Activated gamma-delta T cell treated with Interleukin-2 at 50 U/mL for 16 hours (primary cell): ENCODE measurements at regions not wholly inside any gene's neighbourhood (a gene's known extent, or its start where the extent isn't known, plus 50 kb on each side); places are given as distances from the start of the nearest gene placed in this dataset.

Experiments used
- DNase-seq: peaks from one replicate; pipeline ENCODE4 v3.0.0-alpha.2; 2020

- DNase-seq = no peak
Observed at GRCh38 chr21:27649323-27649722, 682.4 kb upstream of the ADAMTS5 start.

- no peak for DNase-seq
Observed at GRCh38 chr21:27648560-27648959, 681.7 kb upstream of the ADAMTS5 start.

GRCh38 chr21:27647921-27648320 is 681.0 kb upstream of the ADAMTS5 start:
- no peak for DNase-seq

- DNase-seq = no peak
Observed at GRCh38 chr21:27647401-27647800, 680.5 kb upstream of the ADAMTS5 start.

GRCh38 chr21:27646691-27647090 is 679.8 kb upstream of the ADAMTS5 start:
- no peak for DNase-seq

- DNase-seq = no peak
Observed at GRCh38 chr21:27646056-27646455, 679.2 kb upstream of the ADAMTS5 start.

GRCh38 chr21:27645285-27645684 is 678.4 kb upstream of the ADAMTS5 start:
- no peak for DNase-seq

- no peak for DNase-seq
Observed at GRCh38 chr21:27643326-27643725, 676.4 kb upstream of the ADAMTS5 start.

- no peak for DNase-seq
Observed at GRCh38 chr21:27639286-27639685, 672.4 kb upstream of the ADAMTS5 start.

GRCh38 chr21:27636656-27637055 is 669.8 kb upstream of the ADAMTS5 start:
- DNase-seq = no peak

GRCh38 chr21:27633631-27634030 is 666.7 kb upstream of the ADAMTS5 start:
- DNase-seq = no peak

GRCh38 chr21:27631471-27631870 is 664.6 kb upstream of the ADAMTS5 start:
- no peak for DNase-seq

GRCh38 chr21:27622631-27623030 is 655.7 kb upstream of the ADAMTS5 start:
- no peak for DNase-seq

- no peak for DNase-seq
Observed at GRCh38 chr21:27614231-27614630, 647.3 kb upstream of the ADAMTS5 start.

- no peak for DNase-seq
Observed at GRCh38 chr21:27606422-27606821, 639.5 kb upstream of the ADAMTS5 start.

GRCh38 chr21:27596196-27596595 is 629.3 kb upstream of the ADAMTS5 start:
- no peak for DNase-seq

GRCh38 chr21:27595716-27596115 is 628.8 kb upstream of the ADAMTS5 start:
- no peak for DNase-seq

- DNase-seq = no peak
Observed at GRCh38 chr21:27590271-27590670, 623.4 kb upstream of the ADAMTS5 start.

- DNase-seq = no peak
Observed at GRCh38 chr21:27589781-27590180, 622.9 kb upstream of the ADAMTS5 start.

- no peak for DNase-seq
Observed at GRCh38 chr21:27586986-27587385, 620.1 kb upstream of the ADAMTS5 start.

- DNase-seq = no peak
Observed at GRCh38 chr21:27586326-27586725, 619.4 kb upstream of the ADAMTS5 start.

GRCh38 chr21:27584256-27584655 is 617.4 kb upstream of the ADAMTS5 start:
- DNase-seq = no peak

GRCh38 chr21:27582948-27583430 is 616.1 kb upstream of the ADAMTS5 start:
- no peak for DNase-seq

- no peak for DNase-seq
Observed at GRCh38 chr21:27582246-27582947, 615.5 kb upstream of the ADAMTS5 start.

- no peak for DNase-seq
Observed at GRCh38 chr21:27581168-27581567, 614.3 kb upstream of the ADAMTS5 start.
